GM12891 (cell line): ENCODE measurements at regions not wholly inside any gene's neighbourhood (a gene's known extent, or its start where the extent isn't known, plus 50 kb on each side); places are given as distances from the start of the nearest gene placed in this dataset.

ENCODE experiments used
- POLR2A ChIP-seq: IDR thresholded peaks from 2 replicates; pipeline ENCODE4 v1.6.1; 2011; ENCODE audit warnings: low read depth, low read length, control low read depth
- POLR2AphosphoS5 ChIP-seq: IDR thresholded peaks from 2 replicates; pipeline ENCODE4 v1.6.1; 2011; ENCODE audit warnings: low read depth, low read length, control low read depth

DNA sequence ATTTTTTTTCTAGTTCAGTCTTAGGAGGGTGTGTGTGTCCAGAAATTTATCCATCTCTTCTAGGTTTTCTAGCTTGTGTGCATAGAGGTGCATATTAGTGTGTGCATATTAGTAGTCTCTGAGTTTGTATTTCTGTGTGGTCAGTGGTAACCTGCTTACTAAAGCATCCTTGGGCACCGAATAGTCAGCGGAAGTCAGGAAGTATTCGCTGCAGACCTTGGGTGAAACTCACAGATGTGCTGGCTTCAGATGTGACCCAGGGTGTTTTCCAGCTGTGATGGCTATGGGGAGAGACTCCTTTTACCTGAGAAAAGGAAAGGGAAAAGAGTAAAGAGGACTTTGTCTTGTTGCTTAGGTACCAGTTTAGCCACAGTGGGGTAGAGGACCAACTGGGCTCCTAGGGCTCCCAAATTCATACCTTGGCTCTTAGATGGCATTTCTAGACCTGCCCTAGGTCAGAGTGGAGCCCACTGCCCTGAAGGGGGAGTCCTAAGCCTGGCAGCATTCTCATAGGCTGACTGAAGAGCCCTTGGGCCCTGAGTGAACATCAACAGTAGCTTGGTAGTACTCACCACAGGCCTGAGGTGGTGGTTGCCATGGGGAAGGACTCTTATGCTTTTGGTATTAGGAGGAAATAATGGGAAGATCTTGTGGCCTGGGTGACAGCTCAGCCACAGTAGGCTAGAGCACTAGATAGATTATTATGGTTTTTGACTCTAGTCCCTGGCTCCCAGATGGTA lies 286.0 kb upstream of the ZPLD1 start:
- TF ChIP-seq POLR2AphosphoS5: no peak
- TF ChIP-seq POLR2A: no peak
